Psoas muscle (tissue), 7 donors: ENCODE measurements at regions not wholly inside any gene's neighbourhood (a gene's known extent, or its start where the extent isn't known, plus 50 kb on each side); places are given as distances from the start of the nearest gene placed in this dataset.

Experiments used
- ATAC-seq, 4 donors: fragments of 200-7000 bp; cut with Tn5 transposase; one replicate each; pipeline ENCODE4 v1.9.1; 2020; ENCODE audit warnings: moderate library complexity in 3 of 4, mild to moderate bottlenecking in 2 of 4
- DNase-seq, 2 donors: peaks; one replicate each; pipeline ENCODE4 v3.0.0-alpha.2; 2020
- H3K27ac ChIP-seq: fragments of 200-600 bp; one replicate; pipeline ENCODE4 v1.8.0; 2022
- H3K27me3 ChIP-seq, 3 donors: fragments of 200-600 bp in 1 of 3; one replicate each; pipeline versions ENCODE4 v1.6.1 to v1.8.0; 2013 to 2022; ENCODE audit warnings: low read length in 2 of 3, mild to moderate bottlenecking in 2 of 3, moderate library complexity in 1 of 3; ENCODE audit not compliant: insufficient read depth in 3 of 3
- H3K36me3 ChIP-seq, 2 donors: fragments of 200-600 bp in 1 of 2; one replicate each; pipeline versions ENCODE4 v1.6.1 to v1.8.0; 2013 to 2022; ENCODE audit warnings: low read depth in 1 of 2, mild to moderate bottlenecking in 1 of 2, moderate library complexity in 1 of 2; ENCODE audit not compliant: insufficient read depth in 1 of 2
- H3K4me1 ChIP-seq: fragments of 200-600 bp; one replicate; pipeline ENCODE4 v1.8.0; 2022
- H3K4me3 ChIP-seq: fragments of 200-600 bp; one replicate; pipeline ENCODE4 v1.8.0; 2022; ENCODE audit warnings: mild to moderate bottlenecking
- H3K9me3 ChIP-seq: fragments of 200-600 bp; one replicate; pipeline ENCODE4 v1.8.0; 2022
- WGBS, 3 donors: extraction: QIAGEN DNeasy Blood & Tissue Kit; methylation state at CpG; one replicate each; pipeline versions ENCODE4 v1.1.6 to v1.1.7; 2013; 5-methylcytosine and 5-hydroxymethylcytosine counted together
- intact Hi-C, 2 donors: fragments of 100-400 bp; cut with DNase I; formaldehyde crosslinking; loops; one replicate each; pipeline versions ENCODE4 v1.11.0 to v1.14.2; 2022
- TF ChIP-seq, protein P1 (sequence below): fragments of 200-600 bp; IDR thresholded peaks from one replicate; pipeline ENCODE4 v1.8.0; 2022; ENCODE audit warnings: antibody characterized with exemption
- donor health status: healthy with polysubstance abuse.
- donor health status: DM: no; HTN: no; CAD: no; lungs with moderate emphysema.
- donor health status: Bipolar disorder and iron deficiency.
- donor health status: healthy.
- donor health status: DM: yes; HTN: yes; CAD: no.
- donor health status: DM: no; HTN: no; CAD: no.
- donor health status: DM: yes; HTN: yes; CAD: no.

GRCh38 chr17:77035526-77035925 lies 105.2 kb upstream of the SEC14L1 start:
- Histone ChIP-seq H3K36me3 (no peaks in the 10 kb centered on the region), H3K4me1 (no peaks in the 10 kb centered on the region), H3K4me3 (no peak overlapping the region), H3K9me3 (peaks cover 10% of the 10 kb centered on the region), H3K27ac (no peak overlapping the region), H3K27me3 (peaks cover 0 to 39% (median 8%) of the 10 kb centered on the region in 3 donors)
- no peak for ATAC-seq
- TF ChIP-seq, protein P1, sequence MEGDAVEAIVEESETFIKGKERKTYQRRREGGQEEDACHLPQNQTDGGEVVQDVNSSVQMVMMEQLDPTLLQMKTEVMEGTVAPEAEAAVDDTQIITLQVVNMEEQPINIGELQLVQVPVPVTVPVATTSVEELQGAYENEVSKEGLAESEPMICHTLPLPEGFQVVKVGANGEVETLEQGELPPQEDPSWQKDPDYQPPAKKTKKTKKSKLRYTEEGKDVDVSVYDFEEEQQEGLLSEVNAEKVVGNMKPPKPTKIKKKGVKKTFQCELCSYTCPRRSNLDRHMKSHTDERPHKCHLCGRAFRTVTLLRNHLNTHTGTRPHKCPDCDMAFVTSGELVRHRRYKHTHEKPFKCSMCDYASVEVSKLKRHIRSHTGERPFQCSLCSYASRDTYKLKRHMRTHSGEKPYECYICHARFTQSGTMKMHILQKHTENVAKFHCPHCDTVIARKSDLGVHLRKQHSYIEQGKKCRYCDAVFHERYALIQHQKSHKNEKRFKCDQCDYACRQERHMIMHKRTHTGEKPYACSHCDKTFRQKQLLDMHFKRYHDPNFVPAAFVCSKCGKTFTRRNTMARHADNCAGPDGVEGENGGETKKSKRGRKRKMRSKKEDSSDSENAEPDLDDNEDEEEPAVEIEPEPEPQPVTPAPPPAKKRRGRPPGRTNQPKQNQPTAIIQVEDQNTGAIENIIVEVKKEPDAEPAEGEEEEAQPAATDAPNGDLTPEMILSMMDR, result no peak
- WGBS, 3 donors, result 87 to 95% (median 90%) methylated on average over 6 of the region's 6 CpGs
- intact Hi-C loops, result no loop called here
- DNase-seq, result no peak

DNA sequence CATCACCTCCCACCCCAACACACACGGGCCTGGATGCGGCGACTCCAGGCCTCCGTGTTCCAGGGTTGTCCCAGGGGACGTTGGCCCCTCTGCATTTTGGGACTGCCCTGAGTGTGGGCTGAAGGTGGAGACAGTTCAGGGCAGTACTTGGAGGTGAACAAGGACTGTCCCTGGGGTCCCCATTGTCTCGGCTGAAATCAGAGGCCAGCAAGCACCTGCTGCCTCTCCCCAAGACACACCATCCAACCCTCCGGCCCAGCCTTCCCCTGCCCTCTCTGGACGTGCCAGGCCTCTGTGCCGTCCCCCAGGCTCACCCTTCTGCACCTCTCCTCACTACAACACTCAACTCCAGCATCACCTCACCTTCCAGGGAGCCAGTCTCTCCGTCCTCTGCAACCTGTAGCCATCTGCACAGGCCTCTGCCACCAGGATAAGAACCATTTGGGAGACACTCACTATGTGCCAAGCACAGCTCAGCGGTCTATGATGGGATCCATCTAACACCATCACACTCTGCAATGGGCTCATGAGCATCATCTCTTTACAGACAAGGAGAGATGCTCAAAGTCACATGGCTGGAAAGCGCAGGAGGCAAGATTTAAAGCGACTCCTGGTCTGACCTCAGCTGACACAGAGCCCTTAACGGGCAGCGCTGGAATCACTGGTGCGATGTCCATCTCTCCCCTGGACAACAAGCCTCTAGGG lies 104.5 kb upstream of the SEC14L1 start:
- Histone ChIP-seq H3K4me1 (no peaks in the 10 kb centered on the region), H3K27ac (no peak overlapping the region), H3K36me3 (no peaks in the 10 kb centered on the region), H3K27me3 (peaks cover 0 to 39% (median 8%) of the 10 kb centered on the region in 3 donors), H3K9me3 (peaks cover 10% of the 10 kb centered on the region), H3K4me3 (no peak overlapping the region)
- TF ChIP-seq, protein P1, result no peak
- WGBS, 3 donors, result 68 to 76% (median 73%) methylated on average over 16 of the region's 16 CpGs
- intact Hi-C loops, result no loop called here
- ATAC-seq (no peak), DNase-seq (no peak)

DNA sequence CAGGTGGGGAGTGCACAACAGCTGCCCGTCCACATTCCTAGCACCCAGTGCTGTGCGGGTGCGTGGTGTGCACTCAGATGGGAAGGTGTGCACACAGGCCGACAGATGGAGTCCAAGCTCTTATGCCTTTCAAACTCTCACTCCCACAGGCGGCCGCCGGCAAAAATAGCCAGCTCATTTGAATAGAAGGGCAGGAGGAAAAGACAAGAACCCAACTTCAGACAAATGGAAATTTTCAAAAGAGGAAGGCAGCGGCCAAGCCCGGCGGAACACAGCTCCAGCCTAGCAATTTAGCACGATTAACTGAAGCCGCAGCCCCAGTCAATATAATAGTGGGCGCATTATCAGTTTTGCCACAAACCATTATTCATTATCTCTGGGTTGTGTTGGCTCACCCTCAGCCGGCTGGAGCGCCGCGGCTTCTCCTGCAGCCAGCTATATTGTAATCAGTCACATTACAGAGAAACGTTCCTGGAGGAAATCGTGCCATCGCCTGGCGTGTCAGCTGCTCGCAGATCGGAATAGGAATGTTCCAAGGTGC lies 103.9 kb upstream of the SEC14L1 start:
- DNase-seq (no peak), ATAC-seq (no peak)
- Histone ChIP-seq H3K36me3 (no peaks in the 10 kb centered on the region), H3K27ac (no peak overlapping the region), H3K4me3 (no peak overlapping the region), H3K4me1 (no peaks in the 10 kb centered on the region), H3K9me3 (peaks cover 5% of the 10 kb centered on the region), H3K27me3 (peaks cover 0 to 39% (median 8%) of the 10 kb centered on the region in 3 donors)
- TF ChIP-seq, protein P1, result no peak
- WGBS, 3 donors, result 52 to 62% (median 61%) methylated on average over 23 of the region's 23 CpGs
- intact Hi-C loops, result no loop called here

GRCh38 chr17:77037943-77038342 lies 102.8 kb upstream of the SEC14L1 start:
- no peaks in the 10 kb centered on the region for H3K4me1 ChIP-seq
- no peak overlapping the region for H3K4me3 ChIP-seq
- intact Hi-C loops, result no loop called here
- no peaks in the 10 kb centered on the region for H3K36me3 ChIP-seq
- H3K27ac ChIP-seq, result no peak overlapping the region
- H3K27me3 ChIP-seq, result peaks cover 0 to 39% (median 8%) of the 10 kb centered on the region in 3 donors
- H3K9me3 ChIP-seq, result no peaks in the 10 kb centered on the region
- DNase-seq, result no peak
- 73 to 84% (median 80%) methylated on average over 7 of the region's 7 CpGs for WGBS, 3 donors
- no peak for ATAC-seq
- TF ChIP-seq, protein P1, result no peak
